HepG2 (cell line): ENCODE measurements at regions not wholly inside any gene's neighbourhood (a gene's known extent, or its start where the extent isn't known, plus 50 kb on each side); places are given as distances from the start of the nearest gene placed in this dataset.

Experiments used
- ATAC-seq: fragments of 200-7000 bp; cut with Tn5 transposase; 3 replicates; pipeline ENCODE4 v1.9.1; 2020; ENCODE audit warnings: mild to moderate bottlenecking, moderate library complexity
- BruUV-seq: library from RNA; stranded (reverse); fragments of 400-500 nt; replicated peaks from 2 replicates; lab custom pipeline; 2021; lab: Mats Ljungman, UMichigan
- CTCF ChIA-PET: fragments of 300-600 bp; formaldehyde crosslinking; extraction: SDS; loops from one replicate; lab custom pipeline; 2021; ENCODE audit warnings: low total read pairs, inconsistent platforms, low intra/inter-chr PET ratio; lab: Yijun Ruan, JAX
- POLR2A ChIA-PET: fragments of 350-600 bp; sonication (Branson Sonifier 250); formaldehyde crosslinking; loops from one replicate; lab custom pipeline; 2020; ENCODE audit warnings: antibody characterized with exemption, inconsistent platforms; lab: Yijun Ruan, JAX
- DNase-seq: peaks from one replicate; pipeline ENCODE4 v3.0.0-alpha.2; 2015; ENCODE audit warnings: low spot score
- FAIRE-seq: peaks from 3 replicates; lab custom pipeline; 2011; peaks lifted over from hg19 to GRCh38; lab: Jason Lieb, UNC
- H2AFZ ChIP-seq: one replicate; pipeline ENCODE4 v1.6.1; 2011; ENCODE audit warnings: low read length, inconsistent platforms
- H3K27ac ChIP-seq: fragments of 300-600 bp; 3 replicates; pipeline ENCODE4 v1.8.0; 2011; ENCODE audit warnings: mixed run types, mild to moderate bottlenecking, mixed read lengths, low read length, inconsistent platforms; ENCODE audit not compliant: insufficient read depth; ENCODE audit errors: extremely low read length
- H3K27me3 ChIP-seq, 2 experiments: fragments of 200-600 bp in 1 of 2; 2 replicates in 1 of 2; 3 replicates in 1 of 2; pipeline versions ENCODE4 v1.6.0 to v1.8.0; 2011; ENCODE audit warnings: low read length in 2 of 2, mild to moderate bottlenecking in 2 of 2, moderate library complexity in 2 of 2, inconsistent platforms in 1 of 2; ENCODE audit not compliant: insufficient read depth in 2 of 2, control insufficient read depth in 1 of 2
- H3K36me3 ChIP-seq, 2 experiments: fragments of 200-600 bp in 1 of 2; replicated peaks in 1 of 2; 2 replicates in 1 of 2; 3 replicates in 1 of 2; pipeline versions ENCODE4 v1.5.1 to v1.8.0; 2011; ENCODE audit warnings: low read length in 2 of 2, inconsistent platforms in 1 of 2; ENCODE audit not compliant: insufficient read depth in 2 of 2, control insufficient read depth in 1 of 2
- H3K4me1 ChIP-seq: 2 replicates; pipeline ENCODE4 v1.5.1; 2012; ENCODE audit warnings: low read length, inconsistent platforms; ENCODE audit not compliant: insufficient read depth
- H3K4me2 ChIP-seq: 2 replicates; pipeline ENCODE4 v1.6.0; 2011; ENCODE audit warnings: low read depth, low read length, inconsistent platforms
- H3K4me3 ChIP-seq, 3 experiments: fragments of 200-600 bp in 1 of 3; sonication (generic), shearing (Covaris generic) in 1 of 3; replicated peaks in 1 of 3; 2 replicates each; pipeline ENCODE4 v1.5.1; 2011 to 2016; ENCODE audit warnings: low read length in 3 of 3, inconsistent platforms in 2 of 3, low read depth in 2 of 3, mild to moderate bottlenecking in 2 of 3, control low read depth in 1 of 3, mixed read lengths in 1 of 3; ENCODE audit not compliant: insufficient read depth in 1 of 3
- H3K79me2 ChIP-seq: one replicate; pipeline ENCODE4 v1.6.1; 2011; ENCODE audit warnings: low read length, inconsistent platforms; ENCODE audit not compliant: insufficient read depth
- H3K9ac ChIP-seq: 2 replicates; pipeline ENCODE4 v1.6.0; 2011; ENCODE audit warnings: mild to moderate bottlenecking, low read depth, low read length, inconsistent platforms; ENCODE audit not compliant: insufficient read depth
- H3K9me3 ChIP-seq: 2 replicates; pipeline ENCODE4 v1.5.1; 2012; ENCODE audit warnings: mild to moderate bottlenecking, low read length
- H4K20me1 ChIP-seq: 2 replicates; pipeline ENCODE4 v1.6.0; 2011; ENCODE audit warnings: inconsistent platforms, mild to moderate bottlenecking, low read length, moderate library complexity; ENCODE audit not compliant: insufficient read depth
- CENPBD1 ChIP-seq: sonication (generic); formaldehyde crosslinking; IDR thresholded peaks from 2 replicates; pipeline ENCODE4 v1.8.0; 2022; ENCODE audit warnings: missing genetic modification reagents, low read depth, mild to moderate bottlenecking, borderline replicate concordance
- CENPX ChIP-seq: sonication (generic); formaldehyde crosslinking; IDR thresholded peaks from 2 replicates; pipeline ENCODE4 v1.9.0; 2021; ENCODE audit warnings: mild to moderate bottlenecking, missing genetic modification reagents, moderate library complexity
- FOSL2 ChIP-seq: sonication (generic); formaldehyde crosslinking; IDR thresholded peaks from 2 replicates; pipeline ENCODE4 v1.4.0; 2020; ENCODE audit warnings: missing genetic modification reagents
- IRF9 ChIP-seq: sonication (generic); formaldehyde crosslinking; IDR thresholded peaks from 2 replicates; pipeline ENCODE4 v1.8.0; 2022; ENCODE audit warnings: missing genetic modification reagents, mild to moderate bottlenecking, borderline replicate concordance
- KDM5B ChIP-seq: sonication (generic); formaldehyde crosslinking; IDR thresholded peaks from 2 replicates; pipeline ENCODE4 v1.4.0; 2020; ENCODE audit warnings: missing genetic modification reagents, mild to moderate bottlenecking, borderline replicate concordance
- KLF9 ChIP-seq: IDR thresholded peaks from 2 replicates; pipeline ENCODE4 v1.6.1; 2016; ENCODE audit warnings: low read depth
- LCORL ChIP-seq, 2 experiments: fragments of 450-650 bp in 1 of 2; sonication (generic) in 1 of 2; formaldehyde crosslinking in 1 of 2; IDR thresholded peaks; 2 replicates each; pipeline versions ENCODE4 v1.5.0 to v1.6.1; 2017 to 2020; ENCODE audit warnings: antibody characterized with exemption in 1 of 2, missing genetic modification reagents in 1 of 2
- NFAT5 ChIP-seq: sonication (generic); formaldehyde crosslinking; IDR thresholded peaks from 2 replicates; pipeline ENCODE4 v1.4.0; 2020; ENCODE audit warnings: missing genetic modification reagents
- POLR2G ChIP-seq: fragments of 200-400 bp; formaldehyde crosslinking; IDR thresholded peaks from 2 replicates; pipeline ENCODE4 v1.6.1; 2018; ENCODE audit warnings: mild to moderate bottlenecking, low read depth, low read length, moderate library complexity
- SMAD1 ChIP-seq: sonication (generic); formaldehyde crosslinking; IDR thresholded peaks from 2 replicates; pipeline ENCODE4 v1.4.0; 2020; ENCODE audit warnings: missing genetic modification reagents, low read depth, mild to moderate bottlenecking, borderline replicate concordance
- THRA ChIP-seq: sonication (generic); formaldehyde crosslinking; IDR thresholded peaks from 2 replicates; pipeline ENCODE4 v1.4.0; 2020; ENCODE audit warnings: missing genetic modification reagents, borderline replicate concordance
- ZFP36L2 ChIP-seq: sonication (generic); formaldehyde crosslinking; IDR thresholded peaks from 2 replicates; pipeline ENCODE4 v1.4.0; 2020; ENCODE audit warnings: missing genetic modification reagents
- ZFP90 ChIP-seq: sonication (generic); formaldehyde crosslinking; IDR thresholded peaks from 2 replicates; pipeline ENCODE4 v1.8.0; 2022; ENCODE audit warnings: missing genetic modification reagents, mild to moderate bottlenecking, inconsistent platforms, borderline replicate concordance
- ZKSCAN5 ChIP-seq: sonication (generic); formaldehyde crosslinking; IDR thresholded peaks from 2 replicates; pipeline ENCODE4 v1.5.1; 2020; ENCODE audit warnings: mild to moderate bottlenecking, missing genetic modification reagents
- ZNF44 ChIP-seq: sonication (generic); formaldehyde crosslinking; IDR thresholded peaks from 2 replicates; pipeline ENCODE4 v1.5.1; 2020; ENCODE audit warnings: mild to moderate bottlenecking, missing genetic modification reagents
- ZNF510 ChIP-seq: sonication (generic); formaldehyde crosslinking; IDR thresholded peaks from 2 replicates; pipeline ENCODE4 v1.4.0; 2020; ENCODE audit warnings: low read depth, mild to moderate bottlenecking, missing genetic modification reagents
- ZNF564 ChIP-seq: sonication (generic); formaldehyde crosslinking; IDR thresholded peaks from 2 replicates; pipeline ENCODE4 v1.8.1; 2023; ENCODE audit warnings: mild to moderate bottlenecking, missing genetic modification reagents
- ZNF891 ChIP-seq: sonication (generic); formaldehyde crosslinking; IDR thresholded peaks from 2 replicates; pipeline ENCODE4 v1.5.0; 2020; ENCODE audit warnings: mild to moderate bottlenecking, missing genetic modification reagents
- ZSCAN20 ChIP-seq: sonication (generic); formaldehyde crosslinking; IDR thresholded peaks from 2 replicates; pipeline ENCODE4 v1.4.0; 2020; ENCODE audit warnings: missing genetic modification reagents, mild to moderate bottlenecking, borderline replicate concordance
- WGBS: methylation state at CpG from one replicate; pipeline ENCODE4 v1.1.6; 2017; ENCODE audit warnings: low lambda C conversion rate; 5-methylcytosine and 5-hydroxymethylcytosine counted together
- in situ Hi-C: cut with HindIII; loops from 2 replicates; pipeline ENCODE4 v1.10.0; 2017; ENCODE audit warnings: low pct_unique_long_range_greater_than_20kb; ENCODE audit not compliant: extremely low pct_ligation_motif_present
- intact Hi-C: fragments of 100-400 bp; cut with micrococcal nuclease; formaldehyde crosslinking; loops from one replicate; pipeline ENCODE4 v1.10.0; 2022; ENCODE audit not compliant: unreplicated experiment

GRCh38 chr9:111161015-111161415, 122.7 kb upstream of the LPAR1 start:
- Histone ChIP-seq H3K4me3 (no peak overlapping the region), H3K9ac (no peak overlapping the region), H3K27me3 (peaks cover 0 to 1% of the 10 kb centered on the region in 2 experiments; a peak in 3 of 5 replicates), H3K4me2 (no peak overlapping the region), H3K9me3 (no peaks in the 10 kb centered on the region), H3K36me3 (no peaks in the 10 kb centered on the region), H3K27ac (no peak overlapping the region), H2AFZ (no peak overlapping the region), H3K79me2 (no peaks in the 10 kb centered on the region), H3K4me1 (no peaks in the 10 kb centered on the region), H4K20me1 (no peaks in the 10 kb centered on the region)
- ChIA-PET POLR2A (no interaction called here), CTCF (no interaction called here)
- intact Hi-C loops: no loop called here
- in situ Hi-C loops: no loop called here
- ATAC-seq (no peak), DNase-seq (no peak), FAIRE-seq (no peak)
- WGBS: 7% methylated on average over 3 of the region's 3 CpGs
- no TSS peak for BruUV-seq
- TF ChIP-seq ZFP90 (CRISPR knock-in tag) (no peak), ZNF564 (CRISPR knock-in tag) (no peak), ZNF44 (no peak), ZNF510 (CRISPR knock-in tag) (no peak), NFAT5 (CRISPR knock-in tag) (no peak), ZNF891 (CRISPR knock-in tag) (no peak), LCORL (IDR thresholded peaks at IDR 0.05) (no peak), LCORL (CRISPR knock-in tag; IDR thresholded peaks at IDR 0.05) (no peak), ZSCAN20 (CRISPR knock-in tag) (no peak), ZFP36L2 (no peak), CENPX (CRISPR knock-in tag) (no peak), POLR2G (no peak), KDM5B (CRISPR knock-in tag) (no peak), FOSL2 (CRISPR knock-in tag) (no peak), ZKSCAN5 (CRISPR knock-in tag) (no peak), THRA (no peak), KLF9 (CRISPR knock-in tag) (no peak), SMAD1 (CRISPR knock-in tag) (no peak), IRF9 (CRISPR knock-in tag) (no peak), CENPBD1 (CRISPR knock-in tag) (no peak)
